H9 (cell line): ENCODE measurements at regions not wholly inside any gene's neighbourhood (a gene's known extent, or its start where the extent isn't known, plus 50 kb on each side); places are given as distances from the start of the nearest gene placed in this dataset.

Source experiments
- DNase-seq: peaks from one replicate; pipeline ENCODE4 v3.0.0-alpha.2; 2017
- H2AFZ ChIP-seq: one replicate; pipeline ENCODE4 v1.6.1; 2013; ENCODE audit warnings: mild to moderate bottlenecking, low read length, control low read depth, moderate library complexity
- H2AK5ac ChIP-seq: 2 replicates; pipeline ENCODE4 v1.6.1; 2013; ENCODE audit warnings: low read length, control low read depth, mixed read lengths; ENCODE audit not compliant: insufficient read length
- H2BK120ac ChIP-seq: one replicate; pipeline ENCODE4 v1.6.1; 2013; ENCODE audit warnings: low read depth, mild to moderate bottlenecking, low read length, control low read depth, inconsistent platforms; ENCODE audit not compliant: poor library complexity, severe bottlenecking
- H2BK12ac ChIP-seq: 2 replicates; pipeline ENCODE4 v1.6.1; 2013; ENCODE audit warnings: low read length, control low read depth, mixed read lengths, low read depth; ENCODE audit not compliant: insufficient read length
- H2BK15ac ChIP-seq: 2 replicates; pipeline ENCODE4 v1.6.1; 2013; ENCODE audit warnings: low read depth, low read length, control low read depth
- H2BK20ac ChIP-seq: one replicate; pipeline ENCODE4 v1.6.1; 2013; ENCODE audit warnings: low read depth, mild to moderate bottlenecking, low read length, control low read depth, inconsistent platforms; ENCODE audit not compliant: poor library complexity, severe bottlenecking
- H2BK5ac ChIP-seq: 2 replicates; pipeline ENCODE4 v1.6.1; 2013; ENCODE audit warnings: low read length, control low read depth, mixed read lengths; ENCODE audit not compliant: insufficient read length
- H3K14ac ChIP-seq: 2 replicates; pipeline ENCODE4 v1.6.1; 2013; ENCODE audit warnings: low read length, control low read depth; ENCODE audit not compliant: insufficient read depth
- H3K18ac ChIP-seq: 2 replicates; pipeline ENCODE4 v1.6.1; 2013; ENCODE audit warnings: low read depth, mild to moderate bottlenecking, mixed read lengths, low read length, control low read depth; ENCODE audit not compliant: insufficient read length
- H3K23ac ChIP-seq: 2 replicates; pipeline ENCODE4 v1.6.1; 2013; ENCODE audit warnings: low read length, control low read depth, mixed read lengths, low read depth; ENCODE audit not compliant: insufficient read length
- H3K23me2 ChIP-seq: 2 replicates; pipeline ENCODE4 v1.6.1; 2013; ENCODE audit warnings: low read depth, mild to moderate bottlenecking, mixed read lengths, low read length, control low read depth; ENCODE audit not compliant: insufficient read length, poor library complexity, severe bottlenecking
- H3K27ac ChIP-seq: 2 replicates; pipeline ENCODE4 v1.5.1; 2013; ENCODE audit warnings: low read length, control low read depth, mixed read lengths, low read depth; ENCODE audit not compliant: insufficient read length
- H3K27me3 ChIP-seq: 2 replicates; pipeline ENCODE4 v1.6.1; 2013; ENCODE audit warnings: low read length, control low read depth, inconsistent platforms; ENCODE audit not compliant: insufficient read depth
- H3K4ac ChIP-seq: 2 replicates; pipeline ENCODE4 v1.6.1; 2013; ENCODE audit warnings: low read depth, mild to moderate bottlenecking, control low read depth, inconsistent platforms, low read length, moderate library complexity
- H3K4me1 ChIP-seq: 2 replicates; pipeline ENCODE4 v1.6.1; 2013; ENCODE audit warnings: low read length, control low read depth, inconsistent platforms; ENCODE audit not compliant: insufficient read depth
- H3K4me2 ChIP-seq: 2 replicates; pipeline ENCODE4 v1.6.1; 2013; ENCODE audit warnings: low read length, control low read depth, mixed read lengths; ENCODE audit not compliant: insufficient read length, insufficient read depth
- H3K56ac ChIP-seq: 2 replicates; pipeline ENCODE4 v1.6.1; 2013; ENCODE audit warnings: low read depth, mild to moderate bottlenecking, mixed read lengths, low read length, control low read depth; ENCODE audit not compliant: insufficient read length
- H3K79me1 ChIP-seq: 2 replicates; pipeline ENCODE4 v1.6.1; 2013; ENCODE audit warnings: low read depth, mild to moderate bottlenecking, moderate library complexity, low read length, control low read depth, inconsistent platforms; ENCODE audit not compliant: insufficient read depth, poor library complexity, severe bottlenecking
- H3K79me2 ChIP-seq: 2 replicates; pipeline ENCODE4 v1.6.1; 2013; ENCODE audit warnings: low read length, control low read depth, inconsistent platforms; ENCODE audit not compliant: insufficient read depth
- H3K9ac ChIP-seq: 2 replicates; pipeline ENCODE4 v1.6.1; 2013; ENCODE audit warnings: low read length, control low read depth, mixed read lengths; ENCODE audit not compliant: insufficient read length; ENCODE audit errors: extremely low read depth
- H3K9me3 ChIP-seq: one replicate; pipeline ENCODE4 v1.6.1; 2013; ENCODE audit warnings: low read depth, low read length, inconsistent platforms; ENCODE audit not compliant: control insufficient read depth
- H3T11ph ChIP-seq: one replicate; pipeline ENCODE4 v1.6.1; 2013; ENCODE audit warnings: mild to moderate bottlenecking, low read length, control low read depth, inconsistent platforms
- H4K20me1 ChIP-seq: one replicate; pipeline ENCODE4 v1.6.1; 2013; ENCODE audit not compliant: control insufficient read depth, insufficient read length, insufficient read depth
- H4K5ac ChIP-seq: 2 replicates; pipeline ENCODE4 v1.6.1; 2013; ENCODE audit warnings: low read depth, mild to moderate bottlenecking, mixed read lengths, low read length, control low read depth; ENCODE audit not compliant: insufficient read length
- H4K8ac ChIP-seq: replicated peaks from 2 replicates; pipeline ENCODE4 v1.6.1; 2013; ENCODE audit warnings: low read length, control low read depth, mixed read lengths, low read depth; ENCODE audit not compliant: insufficient read length
- H4K91ac ChIP-seq: 2 replicates; pipeline ENCODE4 v1.6.1; 2013; ENCODE audit warnings: low read depth, mild to moderate bottlenecking, moderate library complexity, mixed read lengths, low read length, control low read depth; ENCODE audit not compliant: insufficient read length
- H3K27ac Mint-ChIP-seq, 3 experiments: 2 replicates in 2 of 3; 3 replicates in 1 of 3; pipeline ENCODE4 v1.8.0; 2020 to 2021; ENCODE audit warnings: mixed read lengths in 3 of 3, mild to moderate bottlenecking in 1 of 3, moderate library complexity in 1 of 3
- H3K27me3 Mint-ChIP-seq: 2 replicates; pipeline ENCODE4 v1.8.0; 2021; ENCODE audit warnings: low read depth, mild to moderate bottlenecking, moderate library complexity, mixed read lengths
- H3K36me3 Mint-ChIP-seq, 3 experiments: 2 replicates in 2 of 3; 3 replicates in 1 of 3; pipeline ENCODE4 v1.8.0; 2020 to 2021; ENCODE audit warnings: low read depth in 3 of 3, mixed read lengths in 3 of 3; ENCODE audit not compliant: insufficient read depth in 1 of 3
- H3K4me1 Mint-ChIP-seq, 2 experiments: 2 replicates each; pipeline ENCODE4 v1.8.0; 2020; ENCODE audit warnings: mixed read lengths in 2 of 2
- H3K4me3 Mint-ChIP-seq, 2 experiments: 2 replicates in 1 of 2; 3 replicates in 1 of 2; pipeline ENCODE4 v1.8.0; 2020 to 2021; ENCODE audit warnings: mild to moderate bottlenecking in 2 of 2, mixed read lengths in 2 of 2, moderate library complexity in 1 of 2
- H3K9me3 Mint-ChIP-seq, 2 experiments: 2 replicates in 1 of 2; 3 replicates in 1 of 2; pipeline ENCODE4 v1.8.0; 2020; ENCODE audit warnings: mild to moderate bottlenecking in 2 of 2, mixed read lengths in 2 of 2, moderate library complexity in 1 of 2
- CTCF ChIP-seq: fragments of 200-600 bp; sonication (generic); conservative IDR thresholded peaks from 3 replicates; pipeline ENCODE4 v1.8.0; 2021; ENCODE audit warnings: antibody characterized with exemption, mild to moderate bottlenecking
- WGBS: extraction: QIAGEN DNeasy Blood & Tissue Kit; methylation state at CpG from one replicate; pipeline ENCODE4 v1.1.7; 2013; ENCODE audit warnings: missing lambda C conversion rate, low lambda C conversion rate, mixed read lengths; ENCODE audit not compliant: insufficient read length; ENCODE audit errors: extremely low coverage; 5-methylcytosine and 5-hydroxymethylcytosine counted together

GRCh38 chr7:13099154-13099795 lies 411.8 kb downstream of the ARL4A start:
- H3K9me3 ChIP-seq = no peaks in the 10 kb centered on the region
- Mint-ChIP-seq H3K4me1 (no peaks in the 10 kb centered on the region), H3K9me3 (no peaks in the 10 kb centered on the region; a peak in 1 of 5 replicates), H3K36me3 (0 out of 7 replicates have a peak, but pooled peaks cover 0 to 2% (median 0%) of the 10 kb centered on the region in 3 experiments), H3K4me3 (no peak overlapping the region), H3K27me3 (no peaks in the 10 kb centered on the region), H3K27ac (no peak overlapping the region)
- no peak overlapping the region for H3K4ac ChIP-seq
- H2BK15ac ChIP-seq = no peak overlapping the region
- no peak overlapping the region for H2AK5ac ChIP-seq
- no peak for TF ChIP-seq CTCF
- no peak overlapping the region for H3K56ac ChIP-seq
- H4K20me1 ChIP-seq = no peaks in the 10 kb centered on the region
- no peak overlapping the region for H3K4me2 ChIP-seq
- no peak for DNase-seq
- no peak overlapping the region for H2BK5ac ChIP-seq
- H3K23ac ChIP-seq = no peak overlapping the region
- no peak overlapping the region for H4K5ac ChIP-seq
- H2AFZ ChIP-seq = no peak overlapping the region
- no CpG with 5 or more reads among the region's 5 CpGs for WGBS
- no peak overlapping the region for H4K91ac ChIP-seq
- H3T11ph ChIP-seq = no peak overlapping the region
- no peaks in the 10 kb centered on the region for H3K79me1 ChIP-seq
- no peaks in the 10 kb centered on the region for H3K27me3 ChIP-seq
- H2BK12ac ChIP-seq = no peak overlapping the region
- H2BK20ac ChIP-seq = no peak overlapping the region
- H4K8ac ChIP-seq = no peak overlapping the region
- H2BK120ac ChIP-seq = no peak overlapping the region
- no peaks in the 10 kb centered on the region for H3K23me2 ChIP-seq
- H3K4me1 ChIP-seq = no peaks in the 10 kb centered on the region
- H3K9ac ChIP-seq = no peak overlapping the region
- no peaks in the 10 kb centered on the region for H3K79me2 ChIP-seq
- no peak overlapping the region for H3K27ac ChIP-seq
- no peak overlapping the region for H3K14ac ChIP-seq
- H3K18ac ChIP-seq = no peak overlapping the region
